GM23338 (cell line): ENCODE measurements at regions not wholly inside any gene's neighbourhood (a gene's known extent, or its start where the extent isn't known, plus 50 kb on each side); places are given as distances from the start of the nearest gene placed in this dataset.

ENCODE experiments used
- ATAC-seq: fragments of 200-7000 bp; cut with Tn5 transposase; 3 replicates; pipeline ENCODE4 v1.9.1; 2020
- DNase-seq: peaks from one replicate; pipeline ENCODE4 v3.0.0-alpha.2; 2015; ENCODE audit warnings: low spot score
- H2AFZ ChIP-seq: fragments of 200-600 bp; sonication (generic); 2 replicates; pipeline ENCODE4 v1.8.0; 2016; ENCODE audit warnings: antibody characterized with exemption, mild to moderate bottlenecking, moderate library complexity
- H3F3A ChIP-seq: fragments of 200-600 bp; sonication (generic); replicated peaks from 2 replicates; pipeline ENCODE4 v1.8.0; 2017; ENCODE audit warnings: antibody characterized with exemption, mixed run types, low read depth
- H3K27ac ChIP-seq: fragments of 200-600 bp; sonication (generic); 2 replicates; pipeline ENCODE4 v1.6.1; 2016; ENCODE audit warnings: low read depth
- H3K27me3 ChIP-seq: fragments of 200-600 bp; sonication (generic); 2 replicates; pipeline ENCODE4 v1.8.0; 2016; ENCODE audit warnings: mild to moderate bottlenecking, mixed run types, moderate library complexity; ENCODE audit not compliant: insufficient read depth
- H3K36me3 ChIP-seq: fragments of 200-600 bp; sonication (generic); 2 replicates; pipeline ENCODE4 v1.8.0; 2016; ENCODE audit warnings: mild to moderate bottlenecking; ENCODE audit not compliant: insufficient read depth
- H3K4me1 ChIP-seq: fragments of 200-600 bp; sonication (generic); 2 replicates; pipeline ENCODE4 v1.8.0; 2016; ENCODE audit warnings: mild to moderate bottlenecking, moderate library complexity; ENCODE audit not compliant: insufficient read depth
- H3K4me2 ChIP-seq: fragments of 200-600 bp; sonication (generic); 2 replicates; pipeline ENCODE4 v1.7.1; 2017; ENCODE audit warnings: mixed run types
- H3K4me3 ChIP-seq: fragments of 200-600 bp; sonication (generic); 2 replicates; pipeline ENCODE4 v1.6.1; 2016; ENCODE audit warnings: mixed run types
- H3K79me2 ChIP-seq: fragments of 200-600 bp; sonication (generic); replicated peaks from 2 replicates; pipeline ENCODE4 v1.8.0; 2017; ENCODE audit warnings: mild to moderate bottlenecking; ENCODE audit not compliant: insufficient read depth
- H3K9me2 ChIP-seq: fragments of 200-600 bp; sonication (generic); 2 replicates; pipeline ENCODE4 v1.8.0; 2017; ENCODE audit not compliant: insufficient read depth
- H4K20me1 ChIP-seq: fragments of 200-600 bp; sonication (generic); replicated peaks from 2 replicates; pipeline ENCODE4 v1.8.0; 2017; ENCODE audit warnings: mild to moderate bottlenecking; ENCODE audit not compliant: insufficient read depth
- H3K27ac Mint-ChIP-seq: 2 replicates; pipeline ENCODE4 v1.8.0; 2020; ENCODE audit warnings: inconsistent platforms, mild to moderate bottlenecking, moderate library complexity, mixed read lengths
- H3K27me3 Mint-ChIP-seq: 3 replicates; pipeline ENCODE4 v1.8.0; 2022; ENCODE audit warnings: low read depth, mild to moderate bottlenecking, moderate library complexity, mixed read lengths, inconsistent platforms; ENCODE audit not compliant: insufficient read depth, poor library complexity
- H3K36me3 Mint-ChIP-seq: 3 replicates; pipeline ENCODE4 v1.8.0; 2021; ENCODE audit warnings: low read depth, mild to moderate bottlenecking, inconsistent platforms, moderate library complexity, mixed read lengths
- H3K4me1 Mint-ChIP-seq: 3 replicates; pipeline ENCODE4 v1.8.0; 2020; ENCODE audit warnings: mild to moderate bottlenecking, inconsistent platforms, mixed read lengths
- H3K4me3 Mint-ChIP-seq: 3 replicates; pipeline ENCODE4 v1.8.0; 2021; ENCODE audit warnings: moderate library complexity, mild to moderate bottlenecking, inconsistent platforms, mixed read lengths
- H3K9me3 Mint-ChIP-seq: 3 replicates; pipeline ENCODE4 v1.8.0; 2020; ENCODE audit warnings: moderate library complexity, mild to moderate bottlenecking, inconsistent platforms, mixed read lengths
- CREB1 ChIP-seq: fragments of 250-450 bp; sonication (Bioruptor Pico); IDR thresholded peaks from 2 replicates; pipeline ENCODE4 v1.5.0; 2020; ENCODE audit warnings: low read depth, mild to moderate bottlenecking, moderate library complexity
- EZH2 ChIP-seq: fragments of 200-600 bp; sonication (generic); IDR thresholded peaks from one replicate; pipeline ENCODE4 v1.8.0; 2017; ENCODE audit warnings: antibody characterized with exemption, mild to moderate bottlenecking, low read depth; ENCODE audit not compliant: unreplicated experiment
- EZH2phosphoT487 ChIP-seq: fragments of 200-600 bp; sonication (generic); IDR thresholded peaks from one replicate; pipeline ENCODE4 v1.8.1; 2018; ENCODE audit warnings: antibody characterized with exemption; ENCODE audit not compliant: unreplicated experiment
- JUNB ChIP-seq: IDR thresholded peaks from one replicate; pipeline ENCODE4 v1.6.1; 2016; ENCODE audit warnings: antibody characterized with exemption; ENCODE audit not compliant: unreplicated experiment
- NANOG ChIP-seq: IDR thresholded peaks from 2 replicates; pipeline ENCODE4 v1.6.1; 2016; ENCODE audit warnings: antibody characterized with exemption, borderline replicate concordance
- POLR2AphosphoS5 ChIP-seq: IDR thresholded peaks from 2 replicates; pipeline ENCODE4 v1.6.1; 2016; ENCODE audit warnings: antibody characterized with exemption, low read depth
- STAT1 ChIP-seq: IDR thresholded peaks from one replicate; pipeline ENCODE4 v1.6.1; 2016; ENCODE audit warnings: antibody characterized with exemption; ENCODE audit not compliant: unreplicated experiment
- ZNF114 ChIP-seq: fragments of 250-450 bp; sonication (Bioruptor Pico); IDR thresholded peaks from 2 replicates; pipeline ENCODE4 v1.5.0; 2020; ENCODE audit warnings: mild to moderate bottlenecking, moderate library complexity
- ZNF331 ChIP-seq: fragments of 250-450 bp; sonication (Bioruptor Pico); IDR thresholded peaks from 2 replicates; pipeline ENCODE4 v1.5.0; 2020; ENCODE audit warnings: low read depth, mild to moderate bottlenecking, moderate library complexity
- TF ChIP-seq, protein P1 (sequence below): IDR thresholded peaks from one replicate; pipeline ENCODE4 v1.6.1; 2018; ENCODE audit warnings: antibody characterized with exemption; ENCODE audit not compliant: unreplicated experiment
- TF ChIP-seq, protein P2 (sequence below): IDR thresholded peaks from 2 replicates; pipeline ENCODE4 v1.6.1; 2016; ENCODE audit warnings: antibody characterized with exemption
- TF ChIP-seq, protein P3 (sequence below): fragments of 250-450 bp; sonication (Bioruptor Pico); IDR thresholded peaks from 2 replicates; pipeline ENCODE4 v1.5.0; 2020; ENCODE audit warnings: mild to moderate bottlenecking, moderate library complexity
- TF ChIP-seq, protein P4 (sequence below), 2 experiments: fragments of 200-600 bp in 1 of 2; sonication (generic) in 1 of 2; conservative IDR thresholded peaks; 2 replicates each; pipeline versions ENCODE4 v1.5.1 to v1.6.1; 2016 to 2017; ENCODE audit warnings: antibody characterized with exemption in 2 of 2, low read depth in 2 of 2, mild to moderate bottlenecking in 2 of 2, moderate library complexity in 1 of 2

DNA sequence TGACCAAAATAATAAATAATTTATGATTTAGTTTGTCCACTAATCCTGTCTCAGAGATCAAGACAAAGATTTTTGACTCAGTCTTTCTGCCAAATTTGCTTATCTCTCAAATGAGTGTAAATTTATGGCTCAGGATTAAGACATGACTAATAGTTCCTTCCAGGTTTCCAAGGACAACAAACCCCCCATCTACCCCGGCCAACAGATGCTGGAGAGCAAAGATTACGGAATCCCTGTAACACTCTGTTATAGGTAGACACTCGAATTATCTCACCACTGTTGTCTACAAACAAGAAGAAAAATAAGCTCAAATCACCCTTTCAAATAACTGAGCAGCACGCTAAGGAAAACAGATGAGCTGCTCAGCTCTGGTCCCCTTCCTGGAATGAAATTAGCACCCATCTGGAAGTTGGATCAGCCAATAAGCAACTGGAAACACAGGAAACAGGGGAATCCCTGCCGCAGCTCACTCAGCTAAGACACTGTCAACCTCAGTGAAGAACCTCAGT lies 56.8 kb upstream of the SVIL start:
- DNase-seq = no peak
- Mint-ChIP-seq H3K36me3 (peaks cover 8% of the 10 kb centered on the region), H3K27ac (peak overlapping the region; percentile 49), H3K4me1 (peaks cover 52% of the 10 kb centered on the region), H3K4me3 (no peak overlapping the region; the same call in 2 of the 3 replicates), H3K27me3 (peaks cover 5% of the 10 kb centered on the region), H3K9me3 (peaks cover 12% of the 10 kb centered on the region; the same call in 2 of the 3 replicates)
- H2AFZ ChIP-seq = no peak overlapping the region
- H4K20me1 ChIP-seq = no peaks in the 10 kb centered on the region
- no peaks in the 10 kb centered on the region; the same call in 1 of the 2 replicates for H3K36me3 ChIP-seq
- H3K79me2 ChIP-seq = no peaks in the 10 kb centered on the region
- H3K4me1 ChIP-seq = peaks cover 41% of the 10 kb centered on the region
- H3K4me3 ChIP-seq = no peak overlapping the region
- H3K27me3 ChIP-seq = no peaks in the 10 kb centered on the region
- peak overlapping the region; percentile 87 for H3K27ac ChIP-seq
- H3F3A ChIP-seq = no peaks in the 10 kb centered on the region
- TF ChIP-seq CREB1 (CRISPR knock-in tag) (no peak), ZNF114 (CRISPR knock-in tag) (no peak), POLR2AphosphoS5 (no peak), JUNB (no peak), ZNF331 (CRISPR knock-in tag) (no peak), EZH2 (no peak), NANOG (no peak), EZH2phosphoT487 (no peak), STAT1 (no peak)
- TF ChIP-seq, protein P1, sequence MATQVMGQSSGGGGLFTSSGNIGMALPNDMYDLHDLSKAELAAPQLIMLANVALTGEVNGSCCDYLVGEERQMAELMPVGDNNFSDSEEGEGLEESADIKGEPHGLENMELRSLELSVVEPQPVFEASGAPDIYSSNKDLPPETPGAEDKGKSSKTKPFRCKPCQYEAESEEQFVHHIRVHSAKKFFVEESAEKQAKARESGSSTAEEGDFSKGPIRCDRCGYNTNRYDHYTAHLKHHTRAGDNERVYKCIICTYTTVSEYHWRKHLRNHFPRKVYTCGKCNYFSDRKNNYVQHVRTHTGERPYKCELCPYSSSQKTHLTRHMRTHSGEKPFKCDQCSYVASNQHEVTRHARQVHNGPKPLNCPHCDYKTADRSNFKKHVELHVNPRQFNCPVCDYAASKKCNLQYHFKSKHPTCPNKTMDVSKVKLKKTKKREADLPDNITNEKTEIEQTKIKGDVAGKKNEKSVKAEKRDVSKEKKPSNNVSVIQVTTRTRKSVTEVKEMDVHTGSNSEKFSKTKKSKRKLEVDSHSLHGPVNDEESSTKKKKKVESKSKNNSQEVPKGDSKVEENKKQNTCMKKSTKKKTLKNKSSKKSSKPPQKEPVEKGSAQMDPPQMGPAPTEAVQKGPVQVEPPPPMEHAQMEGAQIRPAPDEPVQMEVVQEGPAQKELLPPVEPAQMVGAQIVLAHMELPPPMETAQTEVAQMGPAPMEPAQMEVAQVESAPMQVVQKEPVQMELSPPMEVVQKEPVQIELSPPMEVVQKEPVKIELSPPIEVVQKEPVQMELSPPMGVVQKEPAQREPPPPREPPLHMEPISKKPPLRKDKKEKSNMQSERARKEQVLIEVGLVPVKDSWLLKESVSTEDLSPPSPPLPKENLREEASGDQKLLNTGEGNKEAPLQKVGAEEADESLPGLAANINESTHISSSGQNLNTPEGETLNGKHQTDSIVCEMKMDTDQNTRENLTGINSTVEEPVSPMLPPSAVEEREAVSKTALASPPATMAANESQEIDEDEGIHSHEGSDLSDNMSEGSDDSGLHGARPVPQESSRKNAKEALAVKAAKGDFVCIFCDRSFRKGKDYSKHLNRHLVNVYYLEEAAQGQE = no peak
- TF ChIP-seq, protein P2, sequence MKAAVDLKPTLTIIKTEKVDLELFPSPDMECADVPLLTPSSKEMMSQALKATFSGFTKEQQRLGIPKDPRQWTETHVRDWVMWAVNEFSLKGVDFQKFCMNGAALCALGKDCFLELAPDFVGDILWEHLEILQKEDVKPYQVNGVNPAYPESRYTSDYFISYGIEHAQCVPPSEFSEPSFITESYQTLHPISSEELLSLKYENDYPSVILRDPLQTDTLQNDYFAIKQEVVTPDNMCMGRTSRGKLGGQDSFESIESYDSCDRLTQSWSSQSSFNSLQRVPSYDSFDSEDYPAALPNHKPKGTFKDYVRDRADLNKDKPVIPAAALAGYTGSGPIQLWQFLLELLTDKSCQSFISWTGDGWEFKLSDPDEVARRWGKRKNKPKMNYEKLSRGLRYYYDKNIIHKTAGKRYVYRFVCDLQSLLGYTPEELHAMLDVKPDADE = no peak
- TF ChIP-seq, protein P3, sequence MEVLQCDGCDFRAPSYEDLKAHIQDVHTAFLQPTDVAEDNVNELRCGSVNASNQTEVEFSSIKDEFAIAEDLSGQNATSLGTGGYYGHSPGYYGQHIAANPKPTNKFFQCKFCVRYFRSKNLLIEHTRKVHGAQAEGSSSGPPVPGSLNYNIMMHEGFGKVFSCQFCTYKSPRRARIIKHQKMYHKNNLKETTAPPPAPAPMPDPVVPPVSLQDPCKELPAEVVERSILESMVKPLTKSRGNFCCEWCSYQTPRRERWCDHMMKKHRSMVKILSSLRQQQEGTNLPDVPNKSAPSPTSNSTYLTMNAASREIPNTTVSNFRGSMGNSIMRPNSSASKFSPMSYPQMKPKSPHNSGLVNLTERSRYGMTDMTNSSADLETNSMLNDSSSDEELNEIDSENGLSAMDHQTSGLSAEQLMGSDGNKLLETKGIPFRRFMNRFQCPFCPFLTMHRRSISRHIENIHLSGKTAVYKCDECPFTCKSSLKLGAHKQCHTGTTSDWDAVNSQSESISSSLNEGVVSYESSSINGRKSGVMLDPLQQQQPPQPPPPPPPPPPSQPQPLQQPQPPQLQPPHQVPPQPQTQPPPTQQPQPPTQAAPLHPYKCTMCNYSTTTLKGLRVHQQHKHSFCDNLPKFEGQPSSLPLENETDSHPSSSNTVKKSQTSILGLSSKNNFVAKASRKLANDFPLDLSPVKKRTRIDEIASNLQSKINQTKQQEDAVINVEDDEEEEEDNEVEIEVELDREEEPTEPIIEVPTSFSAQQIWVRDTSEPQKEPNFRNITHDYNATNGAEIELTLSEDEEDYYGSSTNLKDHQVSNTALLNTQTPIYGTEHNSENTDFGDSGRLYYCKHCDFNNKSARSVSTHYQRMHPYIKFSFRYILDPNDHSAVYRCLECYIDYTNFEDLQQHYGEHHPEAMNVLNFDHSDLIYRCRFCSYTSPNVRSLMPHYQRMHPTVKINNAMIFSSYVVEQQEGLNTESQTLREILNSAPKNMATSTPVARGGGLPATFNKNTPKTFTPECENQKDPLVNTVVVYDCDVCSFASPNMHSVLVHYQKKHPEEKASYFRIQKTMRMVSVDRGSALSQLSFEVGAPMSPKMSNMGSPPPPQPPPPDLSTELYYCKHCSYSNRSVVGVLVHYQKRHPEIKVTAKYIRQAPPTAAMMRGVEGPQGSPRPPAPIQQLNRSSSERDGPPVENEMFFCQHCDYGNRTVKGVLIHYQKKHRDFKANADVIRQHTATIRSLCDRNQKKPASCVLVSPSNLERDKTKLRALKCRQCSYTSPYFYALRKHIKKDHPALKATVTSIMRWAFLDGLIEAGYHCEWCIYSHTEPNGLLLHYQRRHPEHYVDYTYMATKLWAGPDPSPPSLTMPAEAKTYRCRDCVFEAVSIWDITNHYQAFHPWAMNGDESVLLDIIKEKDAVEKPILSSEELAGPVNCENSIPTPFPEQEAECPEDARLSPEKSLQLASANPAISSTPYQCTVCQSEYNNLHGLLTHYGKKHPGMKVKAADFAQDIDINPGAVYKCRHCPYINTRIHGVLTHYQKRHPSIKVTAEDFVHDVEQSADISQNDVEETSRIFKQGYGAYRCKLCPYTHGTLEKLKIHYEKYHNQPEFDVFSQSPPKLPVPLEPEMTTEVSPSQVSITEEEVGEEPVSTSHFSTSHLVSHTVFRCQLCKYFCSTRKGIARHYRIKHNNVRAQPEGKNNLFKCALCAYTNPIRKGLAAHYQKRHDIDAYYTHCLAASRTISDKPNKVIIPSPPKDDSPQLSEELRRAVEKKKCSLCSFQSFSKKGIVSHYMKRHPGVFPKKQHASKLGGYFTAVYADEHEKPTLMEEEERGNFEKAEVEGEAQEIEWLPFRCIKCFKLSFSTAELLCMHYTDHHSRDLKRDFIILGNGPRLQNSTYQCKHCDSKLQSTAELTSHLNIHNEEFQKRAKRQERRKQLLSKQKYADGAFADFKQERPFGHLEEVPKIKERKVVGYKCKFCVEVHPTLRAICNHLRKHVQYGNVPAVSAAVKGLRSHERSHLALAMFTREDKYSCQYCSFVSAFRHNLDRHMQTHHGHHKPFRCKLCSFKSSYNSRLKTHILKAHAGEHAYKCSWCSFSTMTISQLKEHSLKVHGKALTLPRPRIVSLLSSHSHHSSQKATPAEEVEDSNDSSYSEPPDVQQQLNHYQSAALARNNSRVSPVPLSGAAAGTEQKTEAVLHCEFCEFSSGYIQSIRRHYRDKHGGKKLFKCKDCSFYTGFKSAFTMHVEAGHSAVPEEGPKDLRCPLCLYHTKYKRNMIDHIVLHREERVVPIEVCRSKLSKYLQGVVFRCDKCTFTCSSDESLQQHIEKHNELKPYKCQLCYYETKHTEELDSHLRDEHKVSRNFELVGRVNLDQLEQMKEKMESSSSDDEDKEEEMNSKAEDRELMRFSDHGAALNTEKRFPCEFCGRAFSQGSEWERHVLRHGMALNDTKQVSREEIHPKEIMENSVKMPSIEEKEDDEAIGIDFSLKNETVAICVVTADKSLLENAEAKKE = no peak
- TF ChIP-seq, protein P4, sequence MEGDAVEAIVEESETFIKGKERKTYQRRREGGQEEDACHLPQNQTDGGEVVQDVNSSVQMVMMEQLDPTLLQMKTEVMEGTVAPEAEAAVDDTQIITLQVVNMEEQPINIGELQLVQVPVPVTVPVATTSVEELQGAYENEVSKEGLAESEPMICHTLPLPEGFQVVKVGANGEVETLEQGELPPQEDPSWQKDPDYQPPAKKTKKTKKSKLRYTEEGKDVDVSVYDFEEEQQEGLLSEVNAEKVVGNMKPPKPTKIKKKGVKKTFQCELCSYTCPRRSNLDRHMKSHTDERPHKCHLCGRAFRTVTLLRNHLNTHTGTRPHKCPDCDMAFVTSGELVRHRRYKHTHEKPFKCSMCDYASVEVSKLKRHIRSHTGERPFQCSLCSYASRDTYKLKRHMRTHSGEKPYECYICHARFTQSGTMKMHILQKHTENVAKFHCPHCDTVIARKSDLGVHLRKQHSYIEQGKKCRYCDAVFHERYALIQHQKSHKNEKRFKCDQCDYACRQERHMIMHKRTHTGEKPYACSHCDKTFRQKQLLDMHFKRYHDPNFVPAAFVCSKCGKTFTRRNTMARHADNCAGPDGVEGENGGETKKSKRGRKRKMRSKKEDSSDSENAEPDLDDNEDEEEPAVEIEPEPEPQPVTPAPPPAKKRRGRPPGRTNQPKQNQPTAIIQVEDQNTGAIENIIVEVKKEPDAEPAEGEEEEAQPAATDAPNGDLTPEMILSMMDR (conservative IDR thresholded peaks at IDR 0.05; ENCODE audit: low read depth in 2 of 2) = no peak
- 0 out of 2 replicates have a peak overlapping the region, but pooled peaks have one; percentile 19 for H3K4me2 ChIP-seq
- ATAC-seq = peak; percentile 10; the same call in 1 of the 3 replicates
- H3K9me2 ChIP-seq = no peaks in the 10 kb centered on the region
